H1 (cell line): ENCODE measurements at regions not wholly inside any gene's neighbourhood (a gene's known extent, or its start where the extent isn't known, plus 50 kb on each side); places are given as distances from the start of the nearest gene placed in this dataset.
A peak's percentile ranks its signal among the peaks of the same experiment; 100 is the strongest.

ENCODE experiments used
- CTCF ChIA-PET: fragments of 300-600 bp; sonication (Branson Sonifier 250); formaldehyde crosslinking; loops from one replicate; lab custom pipeline; 2021; ENCODE audit not compliant: partially characterized antibody; lab: Charles Lee
- POLR2A ChIA-PET: fragments of 300-600 bp; sonication (Branson Sonifier 250); formaldehyde crosslinking; loops from one replicate; lab custom pipeline; 2021; ENCODE audit warnings: inconsistent platforms; ENCODE audit not compliant: partially characterized antibody; lab: Charles Lee
- DNase-seq, 2 experiments: peaks; one replicate each; pipeline versions ENCODE4 v3.0.0 to v3.0.0-alpha.2; 2010 to 2022; ENCODE audit warnings: low spot score in 2 of 2, low read depth in 1 of 2, mixed read lengths in 1 of 2
- FAIRE-seq: peaks from 2 replicates; lab custom pipeline; 2011; peaks lifted over from hg19 to GRCh38; lab: Jason Lieb, UNC
- H2AFZ ChIP-seq: 2 replicates; pipeline ENCODE4 v1.8.1; 2012; ENCODE audit warnings: low read length, inconsistent platforms
- H2AK5ac ChIP-seq: 2 replicates; pipeline ENCODE4 v1.6.1; 2013; ENCODE audit warnings: low read depth, low read length
- H2BK120ac ChIP-seq: replicated peaks from 2 replicates; pipeline ENCODE3; 2013; ENCODE audit warnings: low read depth, low read length, inconsistent platforms
- H2BK12ac ChIP-seq: 2 replicates; pipeline ENCODE4 v1.6.1; 2013; ENCODE audit warnings: low read depth, low read length
- H2BK15ac ChIP-seq: 2 replicates; pipeline ENCODE4 v1.6.1; 2013; ENCODE audit warnings: low read length
- H2BK20ac ChIP-seq: 2 replicates; pipeline ENCODE4 v1.6.1; 2013; ENCODE audit warnings: low read length
- H2BK5ac ChIP-seq: 2 replicates; pipeline ENCODE4 v1.6.1; 2013; ENCODE audit warnings: low read depth, low read length
- H3K14ac ChIP-seq: 2 replicates; pipeline ENCODE4 v1.6.1; 2013; ENCODE audit warnings: inconsistent platforms; ENCODE audit not compliant: insufficient read length
- H3K18ac ChIP-seq: 2 replicates; pipeline ENCODE4 v1.6.1; 2013; ENCODE audit warnings: low read length; ENCODE audit errors: extremely low read depth
- H3K23ac ChIP-seq: 2 replicates; pipeline ENCODE4 v1.6.1; 2013; ENCODE audit warnings: inconsistent platforms; ENCODE audit not compliant: insufficient read length
- H3K23me2 ChIP-seq: 2 replicates; pipeline ENCODE4 v1.6.1; 2013; ENCODE audit warnings: low read depth, low read length
- H3K27ac ChIP-seq: 2 replicates; pipeline ENCODE4 v1.6.1; 2011; ENCODE audit warnings: low read depth, low read length, inconsistent platforms
- H3K27me3 ChIP-seq, 4 experiments: replicated peaks in 1 of 4; 1 replicate in 1 of 4; 2 replicates in 3 of 4; pipeline versions ENCODE4 v1.6.1 to v1.8.1; 2011 to 2013; ENCODE audit warnings: low read length in 3 of 4, mild to moderate bottlenecking in 3 of 4, inconsistent platforms in 2 of 4, mixed read lengths in 2 of 4, moderate library complexity in 1 of 4; ENCODE audit not compliant: control insufficient read depth in 3 of 4, insufficient read depth in 3 of 4; ENCODE audit errors: extremely low read depth in 1 of 4
- H3K36me3 ChIP-seq, 4 experiments: 2 replicates each; pipeline versions ENCODE4 v1.6.1 to v1.8.1; 2011 to 2013; ENCODE audit warnings: mild to moderate bottlenecking in 4 of 4, low read length in 3 of 4, moderate library complexity in 2 of 4, control low read depth in 1 of 4, inconsistent platforms in 1 of 4; ENCODE audit not compliant: insufficient read depth in 4 of 4, control insufficient read depth in 2 of 4
- H3K4ac ChIP-seq: replicated peaks from 2 replicates; pipeline ENCODE3; 2013; ENCODE audit warnings: low read length, low read depth, mixed read lengths, inconsistent platforms; ENCODE audit not compliant: insufficient read length
- H3K4me1 ChIP-seq, 4 experiments: replicated peaks in 1 of 4; 1 replicate in 1 of 4; 2 replicates in 3 of 4; pipeline versions ENCODE4 v1.6.1 to v1.8.1; 2011 to 2013; ENCODE audit warnings: low read length in 3 of 4, inconsistent platforms in 2 of 4, mixed read lengths in 1 of 4; ENCODE audit not compliant: insufficient read depth in 4 of 4, control insufficient read depth in 3 of 4
- H3K4me2 ChIP-seq, 2 experiments: 2 replicates each; pipeline versions ENCODE4 v1.6.1 to v1.8.1; 2011 to 2013; ENCODE audit warnings: low read depth in 2 of 2, low read length in 2 of 2, control low read depth in 1 of 2, inconsistent platforms in 1 of 2, mild to moderate bottlenecking in 1 of 2; ENCODE audit not compliant: insufficient read depth in 1 of 2
- H3K4me3 ChIP-seq, 4 experiments: fragments of 200-600, 300-600 bp in 1 of 4; sonication (generic), shearing (Covaris generic), sonication (Bioruptor Twin) in 1 of 4; 2 replicates each; pipeline versions ENCODE4 v1.5.1 to v1.8.1; 2011 to 2016; ENCODE audit warnings: low read length in 4 of 4, low read depth in 3 of 4, control low read depth in 2 of 4, inconsistent platforms in 2 of 4, mild to moderate bottlenecking in 2 of 4, mixed read lengths in 1 of 4, moderate library complexity in 1 of 4; ENCODE audit not compliant: insufficient read depth in 2 of 4; ENCODE audit errors: extremely low read depth in 1 of 4
- H3K56ac ChIP-seq: replicated peaks from 2 replicates; pipeline ENCODE3; 2013; ENCODE audit warnings: low read depth, mild to moderate bottlenecking, mixed read lengths, low read length, inconsistent platforms; ENCODE audit not compliant: insufficient read length
- H3K79me1 ChIP-seq: 2 replicates; pipeline ENCODE4 v1.6.1; 2013; ENCODE audit warnings: low read depth, low read length, control low read depth
- H3K79me2 ChIP-seq, 2 experiments: 2 replicates each; pipeline versions ENCODE4 v1.6.1 to v1.8.1; 2012 to 2013; ENCODE audit warnings: low read length in 2 of 2, mild to moderate bottlenecking in 2 of 2, inconsistent platforms in 1 of 2; ENCODE audit not compliant: insufficient read depth in 2 of 2, control insufficient read depth in 1 of 2
- H3K9ac ChIP-seq, 4 experiments: replicated peaks in 1 of 4; 1 replicate in 1 of 4; 2 replicates in 3 of 4; pipeline versions ENCODE4 v1.6.1 to v1.8.1; 2011 to 2013; ENCODE audit warnings: low read depth in 3 of 4, low read length in 3 of 4, control low read depth in 2 of 4, mild to moderate bottlenecking in 2 of 4, moderate library complexity in 2 of 4, inconsistent platforms in 1 of 4; ENCODE audit errors: extremely low read depth in 1 of 4
- H3K9me3 ChIP-seq, 2 experiments: 2 replicates each; pipeline versions ENCODE4 v1.6.1 to v1.8.1; 2012 to 2013; ENCODE audit warnings: mild to moderate bottlenecking in 2 of 2, moderate library complexity in 2 of 2, control low read depth in 1 of 2, inconsistent platforms in 1 of 2, low read depth in 1 of 2, low read length in 1 of 2, mixed read lengths in 1 of 2; ENCODE audit not compliant: insufficient read depth in 2 of 2
- H4K20me1 ChIP-seq, 2 experiments: replicated peaks in 1 of 2; 2 replicates each; pipeline versions ENCODE3 to v1.8.1; 2011 to 2013; ENCODE audit warnings: inconsistent platforms in 2 of 2, low read length in 2 of 2, mild to moderate bottlenecking in 1 of 2; ENCODE audit not compliant: insufficient read depth in 2 of 2, control insufficient read depth in 1 of 2
- H4K5ac ChIP-seq: 2 replicates; pipeline ENCODE4 v1.6.1; 2013; ENCODE audit warnings: low read length, low read depth, mixed read lengths, inconsistent platforms; ENCODE audit not compliant: insufficient read length
- H4K8ac ChIP-seq: 2 replicates; pipeline ENCODE4 v1.8.0; 2013; ENCODE audit warnings: mild to moderate bottlenecking, moderate library complexity, low read length, inconsistent platforms; ENCODE audit not compliant: insufficient read depth; ENCODE audit errors: extremely low read depth
- H4K91ac ChIP-seq: replicated peaks from 2 replicates; pipeline ENCODE3; 2013; ENCODE audit warnings: low read length, mixed read lengths, inconsistent platforms; ENCODE audit not compliant: insufficient read length
- ATF2 ChIP-seq: IDR thresholded peaks from 2 replicates; pipeline ENCODE4 v1.6.1; 2012; ENCODE audit warnings: low read length, inconsistent platforms
- CEBPB ChIP-seq: IDR thresholded peaks from 2 replicates; pipeline ENCODE4 v1.6.1; 2012; ENCODE audit warnings: low read depth, low read length
- CHD1 ChIP-seq: IDR thresholded peaks from 2 replicates; pipeline ENCODE4 v1.6.1; 2012; ENCODE audit warnings: low read depth, low read length, improper control_type of control experiment
- CTCF ChIP-seq, 3 experiments: IDR thresholded peaks; 1 replicate in 2 of 3; 2 replicates in 1 of 3; pipeline versions ENCODE4 v1.5.1 to v1.6.1; 2011; ENCODE audit warnings: low read length in 3 of 3, mild to moderate bottlenecking in 3 of 3, inconsistent platforms in 2 of 3, low read depth in 1 of 3, moderate library complexity in 1 of 3; ENCODE audit not compliant: insufficient read depth in 1 of 3; ENCODE audit errors: control extremely low read depth in 1 of 3
- JUND ChIP-seq: IDR thresholded peaks from 2 replicates; pipeline ENCODE4 v1.6.1; 2011; ENCODE audit warnings: mild to moderate bottlenecking, improper control_type of control experiment, low read length
- POLR2A ChIP-seq, 2 experiments: IDR thresholded peaks; 1 replicate in 1 of 2; 2 replicates in 1 of 2; pipeline ENCODE4 v1.6.1; 2011; ENCODE audit warnings: low read depth in 2 of 2, low read length in 2 of 2, mild to moderate bottlenecking in 2 of 2; ENCODE audit errors: control extremely low read depth in 1 of 2
- POU5F1 ChIP-seq: IDR thresholded peaks from 2 replicates; pipeline ENCODE4 v1.6.1; 2011; ENCODE audit warnings: low read depth, mild to moderate bottlenecking, low read length, moderate library complexity
- RAD21 ChIP-seq, 2 experiments: IDR thresholded peaks in 1 of 2; conservative IDR thresholded peaks in 1 of 2; 2 replicates each; pipeline ENCODE4 v1.6.1; 2011; ENCODE audit warnings: low read depth in 2 of 2, low read length in 2 of 2, improper control_type of control experiment in 1 of 2, inconsistent platforms in 1 of 2, mild to moderate bottlenecking in 1 of 2, moderate library complexity in 1 of 2
- SIX5 ChIP-seq: IDR thresholded peaks from 2 replicates; pipeline ENCODE4 v1.6.1; 2011; ENCODE audit warnings: mild to moderate bottlenecking, low read depth, low read length
- TAF1 ChIP-seq: IDR thresholded peaks from 2 replicates; pipeline ENCODE4 v1.6.1; 2011; ENCODE audit warnings: mild to moderate bottlenecking, low read depth, low read length
- WGBS, 2 experiments: shearing (Covaris generic) in 1 of 2; methylation state at CpG; one replicate each; pipeline versions ENCODE4 v1.1.6 to v1.1.7; 2013 to 2015; ENCODE audit warnings: low lambda C conversion rate in 2 of 2, mixed read lengths in 2 of 2, inconsistent platforms in 1 of 2, low coverage in 1 of 2, missing lambda C conversion rate in 1 of 2; ENCODE audit not compliant: insufficient replicate concordance in 2 of 2, insufficient coverage in 1 of 2, insufficient read length in 1 of 2; ENCODE audit errors: extremely low coverage in 1 of 2, missing lambda C conversion rate in 1 of 2; 5-methylcytosine and 5-hydroxymethylcytosine counted together

DNA sequence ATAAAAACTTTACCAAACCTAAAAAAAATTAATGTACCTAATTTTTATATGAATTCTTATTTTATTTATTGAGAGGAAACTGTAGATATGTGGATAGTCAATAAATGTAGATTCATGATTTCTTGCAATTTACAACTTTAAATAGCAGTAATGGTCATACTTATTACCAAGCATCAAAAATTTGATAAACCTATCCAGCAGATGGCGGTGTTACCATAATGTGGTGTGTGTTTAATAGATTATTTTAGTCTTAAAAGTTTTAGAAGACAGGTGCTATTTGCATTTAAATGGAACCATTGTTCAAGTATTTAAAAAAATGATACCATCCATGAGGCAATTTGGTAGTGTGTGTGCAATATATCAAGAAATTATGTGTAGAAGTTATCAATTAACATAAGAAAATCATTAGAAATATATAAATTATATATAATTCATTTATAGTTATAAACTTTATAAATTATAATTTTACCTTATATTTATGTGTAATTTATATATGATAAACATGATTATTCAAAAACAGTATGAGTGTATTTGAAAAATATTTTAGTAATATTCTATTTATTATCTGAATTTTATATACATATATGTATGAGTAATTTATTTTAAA lies 176.0 kb upstream of the BCHE start:
- no peaks in the 10 kb centered on the region for H3K9me3 ChIP-seq
- H3K27me3 ChIP-seq: no peaks in the 10 kb centered on the region
- H3K36me3 ChIP-seq: no peaks in the 10 kb centered on the region
- H2BK20ac ChIP-seq: no peak overlapping the region
- ChIA-PET POLR2A (no interaction called here), CTCF (interaction anchor here (0.8 to 2.5 kb wide), 6 partner anchors 15 to 348 kb away, joined by 3 to 10 read pairs (median 3); no protein-coding TSS in a partner anchor)
- H4K8ac ChIP-seq: no peak overlapping the region
- H2AFZ ChIP-seq: no peak overlapping the region
- no peak for TF ChIP-seq POU5F1
- TF ChIP-seq CTCF (IDR thresholded peaks at IDR 0.05; ENCODE audit: control extremely low read depth in 1 of 3, insufficient read depth in 1 of 3, low read depth in 1 of 3, low read length in 3 of 3): peak in 1 of 3 experiments; percentile 24; a peak in 2 of 4 replicates
- TF ChIP-seq RAD21 (IDR thresholded peaks at IDR 0.05 in 1 of 2, conservative IDR thresholded peaks at IDR 0.05 in 1 of 2; ENCODE audit: low read depth in 2 of 2, low read length in 2 of 2): peak in 1 of 2 experiments; percentile 70
- TF ChIP-seq TAF1: no peak
- TF ChIP-seq POLR2A (IDR thresholded peaks at IDR 0.05; ENCODE audit: control extremely low read depth in 1 of 2, low read depth in 2 of 2, low read length in 2 of 2): no peak
- no peak for TF ChIP-seq CHD1
- no peak for TF ChIP-seq JUND
- TF ChIP-seq ATF2: no peak
- no peak for TF ChIP-seq CEBPB
- no peak for TF ChIP-seq SIX5
- H3K4me2 ChIP-seq: no peak overlapping the region
- H4K20me1 ChIP-seq: no peaks in the 10 kb centered on the region
- no peak overlapping the region for H3K4ac ChIP-seq
- no peak overlapping the region for H2BK12ac ChIP-seq
- no peaks in the 10 kb centered on the region for H3K79me1 ChIP-seq
- H3K4me1 ChIP-seq: no peaks in the 10 kb centered on the region
- DNase-seq (no peak), FAIRE-seq (peak; percentile 57)
- H2BK15ac ChIP-seq: no peak overlapping the region
- H3K18ac ChIP-seq: no peak overlapping the region
- WGBS, 2 experiments: 10% methylated on average over 1 of the region's 1 CpG; no CpG with 5 or more reads in 1 of the 2 experiments
- no peak overlapping the region for H4K5ac ChIP-seq
- no peak overlapping the region for H2BK120ac ChIP-seq
- H3K27ac ChIP-seq: no peak overlapping the region
- H3K4me3 ChIP-seq: no peak overlapping the region
- no peak overlapping the region for H2AK5ac ChIP-seq
- no peak overlapping the region for H3K14ac ChIP-seq
- H3K56ac ChIP-seq: no peak overlapping the region
- no peaks in the 10 kb centered on the region for H3K79me2 ChIP-seq
- no peak overlapping the region for H4K91ac ChIP-seq
- H2BK5ac ChIP-seq: no peak overlapping the region
- no peak overlapping the region for H3K23ac ChIP-seq
- H3K23me2 ChIP-seq: no peaks in the 10 kb centered on the region
- H3K9ac ChIP-seq: no peak overlapping the region
